ENCODE measurements at regions not wholly inside any gene's neighbourhood (a gene's known extent, or its start where the extent isn't known, plus 50 kb on each side); places are given as distances from the start of the nearest gene placed in this dataset.

DNA sequence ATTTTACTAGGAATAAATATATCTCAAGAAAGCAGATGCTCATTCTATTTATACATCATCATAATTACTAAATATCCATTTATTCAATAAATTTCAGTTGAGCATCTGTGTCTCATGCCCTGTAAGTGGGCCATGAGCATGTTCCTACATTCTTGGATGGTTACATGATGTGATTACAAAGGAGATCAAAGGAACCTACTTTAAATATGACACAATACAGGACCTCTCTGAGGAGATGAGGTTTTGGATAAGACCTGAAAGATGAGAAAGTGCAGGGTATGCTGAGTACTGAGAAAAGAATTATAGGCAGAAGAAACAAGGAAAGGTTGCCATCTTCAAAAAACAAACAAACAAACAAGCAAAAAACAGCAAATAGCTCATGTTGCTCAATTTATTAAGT is 105.4 kb upstream of the CNTN1 start:
- in situ Hi-C loops (cut with MboI; ENCODE audit: low sequenced_read_pairs, unreplicated experiment) = no loop called here

DNA sequence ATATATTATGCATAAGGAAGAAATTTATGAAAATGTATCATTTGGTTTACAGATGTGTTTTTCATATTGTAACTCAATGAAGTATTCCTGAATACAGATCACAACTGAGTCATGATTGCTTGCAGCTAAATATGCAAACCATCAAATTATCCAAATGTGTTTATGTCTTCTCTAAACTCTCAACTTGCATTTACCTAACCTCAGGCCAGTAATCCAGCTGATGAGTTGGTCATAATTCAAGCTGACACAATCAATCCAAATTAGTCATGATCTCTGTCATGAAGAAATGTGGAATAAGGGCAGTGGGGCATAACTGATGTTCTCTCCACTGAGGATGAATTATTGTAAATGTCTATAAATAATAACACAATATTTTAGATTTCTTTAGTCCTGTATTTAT is 104.8 kb upstream of the CNTN1 start:
- no peak for DNase-seq (ENCODE audit: low spot score)
- in situ Hi-C loops (cut with MboI; ENCODE audit: low sequenced_read_pairs, unreplicated experiment) = no loop called here
- TF ChIP-seq, protein P1, sequence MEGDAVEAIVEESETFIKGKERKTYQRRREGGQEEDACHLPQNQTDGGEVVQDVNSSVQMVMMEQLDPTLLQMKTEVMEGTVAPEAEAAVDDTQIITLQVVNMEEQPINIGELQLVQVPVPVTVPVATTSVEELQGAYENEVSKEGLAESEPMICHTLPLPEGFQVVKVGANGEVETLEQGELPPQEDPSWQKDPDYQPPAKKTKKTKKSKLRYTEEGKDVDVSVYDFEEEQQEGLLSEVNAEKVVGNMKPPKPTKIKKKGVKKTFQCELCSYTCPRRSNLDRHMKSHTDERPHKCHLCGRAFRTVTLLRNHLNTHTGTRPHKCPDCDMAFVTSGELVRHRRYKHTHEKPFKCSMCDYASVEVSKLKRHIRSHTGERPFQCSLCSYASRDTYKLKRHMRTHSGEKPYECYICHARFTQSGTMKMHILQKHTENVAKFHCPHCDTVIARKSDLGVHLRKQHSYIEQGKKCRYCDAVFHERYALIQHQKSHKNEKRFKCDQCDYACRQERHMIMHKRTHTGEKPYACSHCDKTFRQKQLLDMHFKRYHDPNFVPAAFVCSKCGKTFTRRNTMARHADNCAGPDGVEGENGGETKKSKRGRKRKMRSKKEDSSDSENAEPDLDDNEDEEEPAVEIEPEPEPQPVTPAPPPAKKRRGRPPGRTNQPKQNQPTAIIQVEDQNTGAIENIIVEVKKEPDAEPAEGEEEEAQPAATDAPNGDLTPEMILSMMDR (IDR thresholded peaks at IDR 0.05; ENCODE audit: borderline replicate concordance, control extremely low read depth, extremely low read depth, insufficient read depth, missing control alignments) = no peak

More for the DNA sequence above, 105.4 kb upstream of the CNTN1 start:
- no peak for DNase-seq (ENCODE audit: low spot score)
- TF ChIP-seq, protein P1 (IDR thresholded peaks at IDR 0.05; ENCODE audit: borderline replicate concordance, control extremely low read depth, extremely low read depth, insufficient read depth, missing control alignments) = no peak

DNA sequence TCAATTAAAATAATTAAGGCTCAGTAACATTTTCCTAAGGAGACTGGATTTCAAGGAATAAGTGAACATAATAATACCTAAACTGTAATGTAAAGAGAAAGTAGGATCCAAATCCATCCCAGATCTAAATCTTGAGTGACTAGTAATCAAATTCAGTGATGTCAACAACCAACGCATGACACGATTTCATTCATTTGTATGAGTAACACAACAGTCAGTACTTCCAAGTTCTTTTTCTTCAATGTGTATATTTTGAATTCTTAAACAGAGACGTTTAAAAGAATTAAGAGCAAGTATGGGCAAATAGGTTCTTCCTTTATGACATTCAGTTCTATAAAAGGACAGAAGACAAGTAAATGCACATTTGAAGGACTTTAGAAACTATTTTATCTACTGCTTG is 104.3 kb upstream of the CNTN1 start:
- no peak for DNase-seq (ENCODE audit: low spot score)
- TF ChIP-seq, protein P1 (IDR thresholded peaks at IDR 0.05; ENCODE audit: borderline replicate concordance, control extremely low read depth, extremely low read depth, insufficient read depth, missing control alignments) = no peak
- in situ Hi-C loops (cut with MboI; ENCODE audit: low sequenced_read_pairs, unreplicated experiment) = no loop called here

DNA sequence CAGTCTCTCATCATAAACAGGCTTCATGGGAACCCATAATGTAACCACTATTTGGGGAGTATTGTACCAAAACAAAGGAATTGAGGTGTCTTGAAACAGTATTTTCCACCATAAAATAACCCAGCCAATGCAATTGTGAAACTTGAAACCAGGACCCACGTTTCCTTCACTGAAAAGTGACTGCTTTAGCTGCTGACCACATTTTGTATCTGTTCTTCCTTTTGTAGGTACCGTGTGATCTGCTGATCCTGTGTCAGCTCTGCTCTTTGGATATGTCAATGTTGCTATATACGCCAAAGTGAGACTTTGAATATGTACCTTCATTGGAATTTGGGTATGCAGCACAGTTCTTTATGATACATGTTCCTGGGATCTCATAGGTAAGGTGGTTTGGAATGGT is 95.1 kb upstream of the CNTN1 start:
- TF ChIP-seq, protein P1 (IDR thresholded peaks at IDR 0.05; ENCODE audit: borderline replicate concordance, control extremely low read depth, extremely low read depth, insufficient read depth, missing control alignments) = no peak
- DNase-seq (ENCODE audit: low spot score) = no peak
- in situ Hi-C loops (cut with MboI; ENCODE audit: low sequenced_read_pairs, unreplicated experiment) = no loop called here

DNA sequence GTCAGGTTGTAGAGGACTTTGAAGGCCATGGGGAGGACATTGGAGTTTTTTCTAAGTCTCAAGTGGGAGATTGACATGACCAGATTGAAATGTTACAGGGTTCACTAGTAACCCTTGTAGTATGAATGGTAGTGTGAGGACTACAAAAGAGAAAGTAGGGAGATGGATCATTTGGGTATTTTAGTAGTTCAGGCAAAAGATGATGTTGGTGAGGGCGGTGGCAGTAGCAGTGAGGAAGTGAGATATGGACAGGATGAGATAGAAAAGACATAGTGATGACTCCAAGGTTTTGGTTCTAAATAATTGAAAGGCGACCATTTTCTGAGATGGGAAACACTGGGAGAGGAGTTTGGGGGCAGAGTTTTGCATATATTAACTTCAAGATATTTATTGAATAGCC is 94.2 kb upstream of the CNTN1 start:
- TF ChIP-seq, protein P1 (IDR thresholded peaks at IDR 0.05; ENCODE audit: borderline replicate concordance, control extremely low read depth, extremely low read depth, insufficient read depth, missing control alignments) = no peak

DNA sequence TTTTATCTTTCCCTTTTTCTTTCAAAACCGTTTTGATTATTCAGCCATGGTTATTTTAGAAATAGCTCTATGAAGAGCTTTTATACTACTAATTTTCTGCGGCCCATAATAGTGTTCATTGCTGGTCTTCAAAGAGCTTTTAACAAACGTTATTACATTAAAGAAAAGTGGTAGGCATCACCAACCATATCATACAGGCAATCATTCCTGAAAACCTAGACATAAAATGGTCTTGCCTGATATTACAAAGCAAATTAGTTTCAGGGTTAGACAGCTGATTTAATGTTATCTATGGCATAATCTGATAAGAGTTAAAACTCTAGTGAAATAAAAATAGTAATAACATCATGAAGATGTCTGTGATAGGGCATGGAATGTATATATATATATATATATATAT is 89.7 kb upstream of the CNTN1 start:
- TF ChIP-seq, protein P1 (IDR thresholded peaks at IDR 0.05; ENCODE audit: borderline replicate concordance, control extremely low read depth, extremely low read depth, insufficient read depth, missing control alignments) = no peak
- in situ Hi-C loops (cut with MboI; ENCODE audit: low sequenced_read_pairs, unreplicated experiment) = no loop called here
- no peak for DNase-seq (ENCODE audit: low spot score)

More for the DNA sequence above, 94.2 kb upstream of the CNTN1 start:
- no peak for DNase-seq (ENCODE audit: low spot score)
- in situ Hi-C loops (cut with MboI; ENCODE audit: low sequenced_read_pairs, unreplicated experiment) = no loop called here

DNA sequence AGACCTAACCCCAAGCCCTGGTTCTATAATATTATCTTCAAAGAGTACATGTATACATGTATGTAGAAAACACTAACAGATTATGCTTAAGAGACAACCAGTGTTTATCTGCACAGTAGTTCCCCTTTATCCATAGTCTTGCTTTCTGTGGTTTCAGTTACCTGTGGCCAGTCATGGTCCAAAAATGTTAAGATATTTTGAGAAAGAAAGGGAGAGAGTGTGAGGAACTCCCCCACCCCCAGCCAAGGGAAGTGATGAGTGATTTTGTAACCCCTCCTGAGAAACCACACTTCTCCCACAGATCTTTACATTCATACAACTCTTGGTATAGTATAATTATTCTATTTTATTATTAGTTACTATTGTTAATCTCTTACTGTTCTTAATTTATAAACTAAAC is 77.3 kb upstream of the CNTN1 start:
- TF ChIP-seq, protein P1 (IDR thresholded peaks at IDR 0.05; ENCODE audit: borderline replicate concordance, control extremely low read depth, extremely low read depth, insufficient read depth, missing control alignments) = no peak
- in situ Hi-C loops (cut with MboI; ENCODE audit: low sequenced_read_pairs, unreplicated experiment) = no loop called here
- no peak for DNase-seq (ENCODE audit: low spot score)

All from GM13976 (cell line).